SK-N-SH (cell line): ENCODE measurements at regions not wholly inside any gene's neighbourhood (a gene's known extent, or its start where the extent isn't known, plus 50 kb on each side); places are given as distances from the start of the nearest gene placed in this dataset.

Experiments
- EZH2phosphoT487 ChIP-seq: fragments of 200-600 bp; sonication (generic); IDR thresholded peaks from 2 replicates; pipeline ENCODE4 v1.6.1; 2017; ENCODE audit warnings: low read depth, mixed run types, mild to moderate bottlenecking, antibody characterized with exemption, moderate library complexity, borderline replicate concordance
- MXI1 ChIP-seq: IDR thresholded peaks from 2 replicates; pipeline ENCODE4 v1.6.1; 2012; ENCODE audit warnings: mild to moderate bottlenecking, low read depth, low read length, improper control_type of control experiment
- POLR2AphosphoS5 ChIP-seq: IDR thresholded peaks from 2 replicates; pipeline ENCODE4 v1.6.1; 2012; ENCODE audit warnings: low read depth, low read length
- RCOR1 ChIP-seq: fragments of 150-350 bp; IDR thresholded peaks from 2 replicates; pipeline ENCODE4 v1.6.1; 2017; ENCODE audit warnings: antibody characterized with exemption, low read length
- TAF1 ChIP-seq: IDR thresholded peaks from 2 replicates; pipeline ENCODE4 v1.6.1; 2012; ENCODE audit warnings: low read depth, mild to moderate bottlenecking, low read length, moderate library complexity, borderline replicate concordance
- TF ChIP-seq, protein P1 (sequence below): fragments of 200-600 bp; sonication (generic); IDR thresholded peaks from 2 replicates; pipeline ENCODE4 v1.6.1; 2017; ENCODE audit warnings: antibody characterized with exemption, mild to moderate bottlenecking, moderate library complexity
- TF ChIP-seq, protein P2 (sequence below): IDR thresholded peaks from 2 replicates; pipeline ENCODE4 v1.6.1; 2012; ENCODE audit warnings: mild to moderate bottlenecking, low read depth, low read length, moderate library complexity
- TF ChIP-seq, protein P3 (sequence below): IDR thresholded peaks from 2 replicates; pipeline ENCODE4 v1.4.0; 2012; ENCODE audit warnings: low read depth

DNA sequence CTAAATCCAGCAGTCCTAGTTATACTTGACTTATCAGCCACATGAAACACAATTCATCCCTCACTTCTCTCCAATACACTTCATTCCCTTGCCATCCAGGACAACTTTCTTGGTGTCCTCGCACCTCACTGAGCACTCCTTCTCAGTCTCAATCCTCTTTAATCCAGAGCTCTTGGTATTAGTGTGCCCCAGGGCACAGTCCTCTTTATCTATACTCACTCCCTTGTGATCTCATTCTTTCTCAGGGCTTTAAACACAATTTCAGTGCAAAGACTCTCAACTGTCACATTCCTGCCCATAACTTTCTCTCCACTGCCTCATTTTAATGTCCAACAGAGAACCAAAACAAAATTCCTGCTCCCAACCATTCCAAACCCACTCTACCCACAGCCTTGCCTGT lies 60.8 kb upstream of the SPOPL start:
- TF ChIP-seq MXI1 (no peak), EZH2phosphoT487 (no peak), TAF1 (no peak), POLR2AphosphoS5 (no peak), RCOR1 (no peak)
- TF ChIP-seq, protein P1, sequence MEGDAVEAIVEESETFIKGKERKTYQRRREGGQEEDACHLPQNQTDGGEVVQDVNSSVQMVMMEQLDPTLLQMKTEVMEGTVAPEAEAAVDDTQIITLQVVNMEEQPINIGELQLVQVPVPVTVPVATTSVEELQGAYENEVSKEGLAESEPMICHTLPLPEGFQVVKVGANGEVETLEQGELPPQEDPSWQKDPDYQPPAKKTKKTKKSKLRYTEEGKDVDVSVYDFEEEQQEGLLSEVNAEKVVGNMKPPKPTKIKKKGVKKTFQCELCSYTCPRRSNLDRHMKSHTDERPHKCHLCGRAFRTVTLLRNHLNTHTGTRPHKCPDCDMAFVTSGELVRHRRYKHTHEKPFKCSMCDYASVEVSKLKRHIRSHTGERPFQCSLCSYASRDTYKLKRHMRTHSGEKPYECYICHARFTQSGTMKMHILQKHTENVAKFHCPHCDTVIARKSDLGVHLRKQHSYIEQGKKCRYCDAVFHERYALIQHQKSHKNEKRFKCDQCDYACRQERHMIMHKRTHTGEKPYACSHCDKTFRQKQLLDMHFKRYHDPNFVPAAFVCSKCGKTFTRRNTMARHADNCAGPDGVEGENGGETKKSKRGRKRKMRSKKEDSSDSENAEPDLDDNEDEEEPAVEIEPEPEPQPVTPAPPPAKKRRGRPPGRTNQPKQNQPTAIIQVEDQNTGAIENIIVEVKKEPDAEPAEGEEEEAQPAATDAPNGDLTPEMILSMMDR, result no peak
- TF ChIP-seq, protein P2, sequence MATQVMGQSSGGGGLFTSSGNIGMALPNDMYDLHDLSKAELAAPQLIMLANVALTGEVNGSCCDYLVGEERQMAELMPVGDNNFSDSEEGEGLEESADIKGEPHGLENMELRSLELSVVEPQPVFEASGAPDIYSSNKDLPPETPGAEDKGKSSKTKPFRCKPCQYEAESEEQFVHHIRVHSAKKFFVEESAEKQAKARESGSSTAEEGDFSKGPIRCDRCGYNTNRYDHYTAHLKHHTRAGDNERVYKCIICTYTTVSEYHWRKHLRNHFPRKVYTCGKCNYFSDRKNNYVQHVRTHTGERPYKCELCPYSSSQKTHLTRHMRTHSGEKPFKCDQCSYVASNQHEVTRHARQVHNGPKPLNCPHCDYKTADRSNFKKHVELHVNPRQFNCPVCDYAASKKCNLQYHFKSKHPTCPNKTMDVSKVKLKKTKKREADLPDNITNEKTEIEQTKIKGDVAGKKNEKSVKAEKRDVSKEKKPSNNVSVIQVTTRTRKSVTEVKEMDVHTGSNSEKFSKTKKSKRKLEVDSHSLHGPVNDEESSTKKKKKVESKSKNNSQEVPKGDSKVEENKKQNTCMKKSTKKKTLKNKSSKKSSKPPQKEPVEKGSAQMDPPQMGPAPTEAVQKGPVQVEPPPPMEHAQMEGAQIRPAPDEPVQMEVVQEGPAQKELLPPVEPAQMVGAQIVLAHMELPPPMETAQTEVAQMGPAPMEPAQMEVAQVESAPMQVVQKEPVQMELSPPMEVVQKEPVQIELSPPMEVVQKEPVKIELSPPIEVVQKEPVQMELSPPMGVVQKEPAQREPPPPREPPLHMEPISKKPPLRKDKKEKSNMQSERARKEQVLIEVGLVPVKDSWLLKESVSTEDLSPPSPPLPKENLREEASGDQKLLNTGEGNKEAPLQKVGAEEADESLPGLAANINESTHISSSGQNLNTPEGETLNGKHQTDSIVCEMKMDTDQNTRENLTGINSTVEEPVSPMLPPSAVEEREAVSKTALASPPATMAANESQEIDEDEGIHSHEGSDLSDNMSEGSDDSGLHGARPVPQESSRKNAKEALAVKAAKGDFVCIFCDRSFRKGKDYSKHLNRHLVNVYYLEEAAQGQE, result no peak
- TF ChIP-seq, protein P3, sequence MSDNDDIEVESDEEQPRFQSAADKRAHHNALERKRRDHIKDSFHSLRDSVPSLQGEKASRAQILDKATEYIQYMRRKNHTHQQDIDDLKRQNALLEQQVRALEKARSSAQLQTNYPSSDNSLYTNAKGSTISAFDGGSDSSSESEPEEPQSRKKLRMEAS, result no peak
